CD4-positive, alpha-beta T cell treated with Interleukin-4 for 4 hours (primary cell): ENCODE measurements at regions not wholly inside any gene's neighbourhood (a gene's known extent, or its start where the extent isn't known, plus 50 kb on each side); places are given as distances from the start of the nearest gene placed in this dataset.
A peak's percentile ranks its signal among the peaks of the same experiment; 100 is the strongest.
"Not testable (repeated sequence)": the region's sequence is repeated elsewhere in the genome, so short reads cannot be mapped to it uniquely, and the experiment has no call there.

Source experiments
- DNase-seq: peaks from one replicate; pipeline ENCODE4 v3.0.0-alpha.2; 2020

DNA sequence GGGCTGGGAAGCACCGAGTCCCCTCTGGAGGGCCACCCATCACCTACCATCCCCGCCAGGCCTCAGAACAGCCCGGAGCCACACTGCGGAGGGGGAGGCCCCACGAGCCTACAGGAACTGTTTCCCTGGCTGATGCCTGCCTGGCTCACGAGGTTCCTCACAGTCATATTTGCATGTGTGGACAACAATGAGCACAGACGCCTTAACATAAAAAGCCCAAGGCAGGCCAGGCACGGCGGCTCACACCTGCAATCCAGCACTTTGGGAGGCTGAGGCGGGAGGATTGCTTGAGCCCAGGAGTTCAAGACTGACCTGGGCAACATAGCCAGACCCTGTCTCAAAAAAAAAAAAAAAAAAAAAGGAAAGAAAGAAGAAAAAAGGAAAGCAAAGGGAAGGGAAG, 125.9 kb downstream of the FAM53A start:
- no peak for DNase-seq

DNA sequence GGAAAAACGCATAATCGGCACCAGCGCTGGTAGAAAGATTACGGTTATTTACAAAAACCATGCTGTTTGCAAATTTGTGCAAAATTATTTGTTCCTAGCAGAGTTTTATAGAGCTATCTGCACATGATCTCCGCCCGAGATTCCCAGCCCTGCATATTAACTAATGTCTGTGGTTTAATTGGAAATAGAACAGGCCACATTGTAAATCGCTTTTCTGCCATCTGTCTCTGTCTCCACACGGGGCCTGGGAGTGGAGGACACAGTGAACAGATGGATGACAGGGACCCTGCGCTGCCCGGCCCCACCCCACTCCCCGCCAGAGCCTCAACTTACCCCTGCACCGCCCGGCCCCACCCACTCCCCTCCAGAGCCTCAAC, 126.9 kb downstream of the FAM53A start:
- no peak for DNase-seq

DNA sequence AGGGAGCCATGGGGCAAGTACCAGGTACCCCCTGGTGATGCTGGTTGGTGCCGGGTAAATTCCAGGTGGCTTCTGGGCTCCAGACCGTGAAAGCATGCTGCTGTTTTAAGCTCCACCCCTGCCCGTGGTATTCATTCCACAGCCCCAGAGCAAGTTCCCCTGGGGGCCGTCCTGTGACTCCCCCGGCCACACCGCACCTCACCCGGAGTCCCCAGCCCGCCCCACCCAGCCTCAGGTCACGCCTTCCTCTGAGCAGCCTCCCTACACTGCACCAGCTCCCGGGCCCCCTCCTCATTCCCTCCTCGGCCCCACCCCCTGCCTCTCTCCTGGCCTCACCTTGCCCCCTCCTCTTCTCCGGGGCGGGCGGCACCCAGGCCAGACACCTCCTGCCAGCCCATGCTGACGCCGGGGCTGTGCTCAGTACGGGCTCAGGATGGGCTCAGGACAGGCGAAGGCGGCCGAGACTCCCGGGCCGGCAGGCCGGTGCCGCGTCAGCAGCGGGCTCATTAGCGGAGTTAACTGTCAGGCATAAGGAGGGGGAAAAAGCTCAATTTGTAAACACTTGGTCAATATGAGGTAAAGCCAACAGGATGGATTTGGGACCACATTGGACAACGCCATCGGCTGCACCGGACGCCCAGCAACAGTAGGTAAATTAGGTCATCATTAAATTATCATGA, 127.4 kb downstream of the FAM53A start:
- no peak for DNase-seq

DNA sequence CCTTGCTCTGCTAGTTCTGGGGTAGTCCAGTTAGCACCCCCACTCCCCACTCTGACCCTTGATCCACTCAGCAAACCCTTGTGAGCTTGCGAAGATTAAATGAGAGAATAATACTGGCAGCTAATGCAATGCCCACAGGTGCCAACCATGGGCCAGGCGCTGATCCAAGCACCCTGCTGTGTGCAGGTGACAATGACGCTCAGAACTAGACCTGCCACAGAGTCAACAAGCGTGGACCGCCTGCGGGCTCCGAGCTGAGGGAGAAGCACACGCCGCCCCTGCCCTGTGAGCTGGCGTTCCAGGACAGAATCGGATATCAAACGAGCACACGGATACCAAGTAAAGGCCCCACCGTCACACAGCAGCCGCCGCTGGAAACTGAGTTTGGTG, 129.2 kb downstream of the FAM53A start:
- DNase-seq: no peak

DNA sequence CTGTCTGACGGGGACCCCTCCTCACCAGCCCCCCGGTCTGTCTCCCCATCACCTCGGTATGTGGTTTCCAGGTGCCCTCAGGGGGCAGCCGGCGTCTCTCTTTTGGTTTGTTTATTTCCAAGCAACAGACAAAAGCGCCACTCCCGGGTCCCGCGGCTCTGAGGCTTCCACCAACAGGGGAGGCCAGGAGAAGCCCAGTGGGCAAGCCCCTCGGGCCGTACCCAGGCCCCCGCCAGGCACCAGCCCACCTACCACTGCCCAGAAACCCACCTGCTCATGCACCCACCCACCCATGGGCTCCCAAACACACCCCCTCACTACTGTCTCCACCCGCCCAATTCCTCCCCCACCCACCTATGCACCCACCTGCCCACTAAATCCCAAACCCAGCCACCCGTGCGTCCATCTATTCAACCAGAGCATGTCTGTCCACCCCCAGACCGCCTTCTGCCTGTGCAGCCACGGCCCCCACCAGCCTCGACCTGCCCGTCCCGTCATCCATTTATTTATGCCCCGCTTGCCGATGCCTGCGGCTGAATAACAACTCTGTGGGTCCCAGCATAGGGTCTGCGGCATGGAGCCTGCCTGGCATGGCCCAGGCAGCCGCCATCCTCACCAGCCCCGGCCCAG, 129.8 kb downstream of the FAM53A start:
- no peak for DNase-seq

DNA sequence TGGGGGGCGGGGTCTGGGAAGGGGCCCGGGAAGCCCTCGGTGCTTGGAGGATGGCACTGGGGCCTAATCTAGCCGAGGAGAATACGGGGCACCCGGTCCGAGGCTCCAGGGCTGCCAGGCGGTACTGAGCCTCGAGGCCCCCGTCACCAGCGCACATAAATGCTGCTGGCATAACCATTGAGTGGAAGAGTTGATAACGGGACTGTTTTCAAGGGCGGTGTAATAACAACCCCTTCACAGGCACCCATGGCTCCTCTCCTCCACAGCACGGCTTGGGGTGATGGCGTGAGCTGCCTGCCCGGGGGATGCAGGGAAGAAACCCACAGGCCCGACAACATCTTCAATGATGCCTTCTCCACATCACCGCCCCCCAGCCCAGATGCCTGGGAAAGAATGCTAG, 130.7 kb downstream of the FAM53A start:
- DNase-seq: no peak

DNA sequence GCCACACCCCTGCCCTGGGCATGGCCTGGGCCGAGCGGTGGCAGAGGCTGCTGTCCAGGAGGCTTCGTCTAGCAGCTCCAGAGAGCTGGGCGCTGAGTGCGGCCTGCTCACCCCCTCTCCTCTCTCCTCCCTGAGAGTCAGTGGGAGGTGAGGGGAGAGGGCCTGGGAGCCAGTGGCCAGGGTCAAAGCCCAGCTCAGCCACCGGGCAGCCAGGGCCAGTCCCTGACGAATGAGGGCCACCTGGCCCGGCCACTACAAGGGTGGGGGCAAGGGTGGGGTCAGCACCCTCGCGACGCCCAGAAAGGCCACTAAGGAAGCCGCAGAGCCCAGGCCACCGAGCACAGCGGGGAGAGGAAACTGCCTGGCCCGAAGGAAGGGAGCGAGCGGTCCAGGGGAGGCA, 131.7 kb downstream of the FAM53A start:
- no peak for DNase-seq

DNA sequence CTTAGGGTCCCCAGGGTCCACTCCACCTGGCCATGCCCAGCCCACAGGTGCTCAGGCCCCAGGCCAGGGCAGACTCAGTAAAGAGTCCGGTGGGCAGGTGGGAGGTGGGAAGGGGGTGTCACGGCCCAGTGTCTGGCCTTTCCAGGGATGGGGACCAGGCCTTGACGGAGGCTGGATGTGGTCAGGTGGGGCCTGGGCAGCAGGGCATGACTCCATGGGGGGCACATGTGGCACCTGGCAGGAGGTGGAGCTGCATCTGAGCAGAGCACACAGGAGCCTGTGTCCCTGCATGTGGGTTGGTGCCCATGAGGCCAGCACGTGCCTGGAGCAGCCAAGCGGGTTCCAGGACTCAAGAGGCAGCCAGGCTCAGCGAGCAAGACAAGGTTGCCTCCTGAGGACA, 132.9 kb downstream of the FAM53A start:
- no peak for DNase-seq

DNA sequence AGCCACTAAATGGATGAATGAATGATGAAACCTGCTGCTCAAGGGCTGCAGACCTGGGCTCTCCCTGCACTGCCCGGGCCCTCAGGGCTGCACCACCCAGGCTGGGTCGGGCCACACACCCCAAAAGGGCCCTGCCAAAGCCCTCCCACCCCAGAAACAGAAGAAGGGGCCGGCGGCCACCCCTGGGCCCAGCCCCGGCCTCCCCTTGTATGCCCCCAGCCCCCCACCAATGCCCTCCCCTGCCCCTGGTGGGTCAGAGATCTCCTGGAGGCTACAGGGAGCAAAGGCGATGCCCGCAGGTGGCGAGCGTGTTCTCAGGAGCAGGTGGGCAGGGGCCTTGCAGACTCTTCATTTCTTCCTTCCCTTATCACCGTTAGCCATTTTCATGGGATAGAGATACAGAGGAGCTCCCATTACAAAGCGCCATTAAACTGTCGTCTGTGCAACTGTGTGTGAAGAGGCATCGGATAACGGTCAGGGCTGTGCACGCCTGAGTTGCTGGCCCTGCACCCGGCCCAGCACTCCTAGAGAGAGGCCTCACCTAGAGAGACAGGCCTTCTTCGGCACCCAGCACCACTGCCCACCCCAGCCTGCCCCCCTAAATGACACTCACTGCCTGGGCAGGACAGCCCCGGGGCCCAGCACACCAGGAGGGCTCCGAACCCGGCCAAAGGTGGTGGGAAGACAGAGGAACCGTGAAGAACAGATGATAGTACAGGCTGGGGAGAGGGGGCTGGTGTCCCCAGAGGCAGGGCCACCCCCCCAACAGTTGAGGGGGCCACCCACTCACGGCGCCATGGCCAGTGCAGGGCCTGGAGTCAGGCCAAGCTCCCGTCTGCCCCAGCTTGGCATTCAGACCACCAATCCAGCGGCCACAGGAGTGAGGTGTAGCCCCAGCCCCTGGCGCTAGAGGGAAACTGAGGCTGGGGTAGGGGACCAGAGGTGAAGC, 133.7 kb downstream of the FAM53A start:
- DNase-seq: no peak

DNA sequence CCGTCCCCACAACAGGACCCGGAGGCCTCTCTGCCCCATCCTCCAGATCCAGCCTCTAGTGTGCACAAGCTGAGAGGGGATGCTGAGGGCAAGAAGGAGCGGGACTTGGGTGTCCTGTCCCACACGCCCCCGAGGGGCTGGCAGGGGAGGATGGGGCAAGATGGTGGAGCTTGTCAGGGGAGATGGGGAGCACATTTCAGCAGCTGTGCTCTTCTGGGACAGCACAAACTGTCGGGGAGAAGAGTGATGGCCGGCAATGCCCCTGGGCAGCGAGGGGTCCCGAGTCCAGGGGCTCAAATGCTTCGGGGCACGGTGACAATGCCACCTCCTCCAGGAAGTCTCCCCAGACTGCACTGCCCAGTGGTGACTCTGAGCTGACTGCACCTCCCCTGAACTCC, 134.5 kb downstream of the FAM53A start:
- no peak for DNase-seq

DNA sequence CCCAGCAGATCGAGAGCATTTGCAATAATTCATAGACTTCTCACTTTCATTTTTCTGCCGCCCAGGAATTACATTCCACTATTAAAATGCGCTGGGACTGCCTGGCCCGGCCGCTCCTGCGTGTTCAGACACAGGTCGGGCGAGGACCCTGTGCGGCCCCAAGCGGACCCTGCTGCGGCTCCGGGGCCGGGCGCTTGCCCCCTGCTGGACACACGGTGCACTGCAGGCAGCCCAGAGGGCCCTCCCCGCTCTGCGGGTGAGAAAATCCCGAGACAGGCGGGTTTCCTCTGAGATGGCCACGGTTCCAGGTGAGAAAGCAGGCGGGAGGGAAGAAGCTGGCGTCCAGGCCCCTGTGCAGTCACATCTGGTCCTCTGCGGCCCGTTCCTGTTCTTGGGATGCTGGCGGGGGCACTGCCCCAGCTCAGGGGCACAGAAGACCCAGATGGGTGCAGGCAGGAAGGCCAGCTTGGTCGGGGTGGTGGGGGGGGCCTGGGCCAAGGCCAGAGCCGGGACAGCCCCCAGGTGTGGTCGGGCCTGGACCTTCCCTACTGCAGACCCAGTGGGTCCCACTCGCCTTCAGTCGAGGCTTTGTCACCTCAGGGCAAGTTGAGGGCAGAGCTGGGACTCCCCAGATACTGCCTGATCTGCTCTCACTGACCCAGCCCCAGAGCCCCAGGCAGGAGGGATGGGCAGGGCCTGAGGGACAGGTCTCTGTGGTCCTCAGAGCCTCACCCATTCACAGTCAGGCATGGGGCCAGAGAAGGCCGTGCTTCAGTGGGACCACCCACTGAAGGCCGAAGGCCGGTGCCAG, 135.1 kb downstream of the FAM53A start:
- DNase-seq: peak; percentile 52

DNA sequence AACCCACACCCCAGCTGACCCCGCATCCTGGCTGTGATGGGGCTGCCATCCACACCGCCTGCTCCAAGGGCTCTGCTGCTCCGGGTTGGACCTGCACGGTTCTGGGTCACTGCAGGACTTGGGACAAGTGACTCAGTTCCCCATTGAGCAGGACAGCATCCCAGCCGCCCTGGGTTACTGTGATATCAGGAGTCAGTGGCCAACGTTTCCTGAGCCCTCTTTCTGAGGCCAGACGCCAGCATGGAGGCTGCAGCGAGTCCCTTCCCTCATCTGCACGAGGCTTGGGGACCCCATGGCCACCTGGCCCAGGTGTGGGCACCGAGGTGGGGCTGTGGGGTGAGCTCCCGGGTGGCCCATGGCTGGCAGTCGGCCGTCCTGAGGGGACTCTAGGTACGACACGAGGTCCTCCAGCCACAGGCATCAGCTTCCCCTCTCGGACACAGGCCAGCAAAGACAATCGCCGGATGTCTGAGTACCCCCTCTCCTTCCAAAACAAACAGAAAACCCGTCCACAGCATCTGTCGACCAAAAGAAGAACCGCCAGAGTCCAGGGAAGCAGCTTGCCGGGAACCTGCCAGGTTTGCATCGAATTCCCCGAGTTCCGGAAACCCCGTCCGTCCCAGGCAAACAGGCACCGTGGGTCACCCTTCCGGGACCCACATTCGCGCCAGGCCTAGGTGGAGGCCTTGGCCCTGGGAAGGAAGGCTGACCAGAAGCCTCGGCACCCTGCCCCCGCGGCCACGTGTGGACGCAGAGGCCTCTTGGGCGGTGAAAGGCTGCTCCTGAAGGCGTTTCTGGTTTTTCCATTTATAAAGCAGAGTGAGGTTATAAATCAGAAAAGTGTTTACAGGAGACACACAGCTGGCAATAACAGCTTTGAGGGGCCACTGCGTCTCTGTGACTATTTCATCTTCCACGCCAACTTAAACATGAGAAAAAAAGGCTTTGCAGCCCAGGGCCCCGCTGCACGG, 136.0 kb downstream of the FAM53A start:
- DNase-seq: no peak

DNA sequence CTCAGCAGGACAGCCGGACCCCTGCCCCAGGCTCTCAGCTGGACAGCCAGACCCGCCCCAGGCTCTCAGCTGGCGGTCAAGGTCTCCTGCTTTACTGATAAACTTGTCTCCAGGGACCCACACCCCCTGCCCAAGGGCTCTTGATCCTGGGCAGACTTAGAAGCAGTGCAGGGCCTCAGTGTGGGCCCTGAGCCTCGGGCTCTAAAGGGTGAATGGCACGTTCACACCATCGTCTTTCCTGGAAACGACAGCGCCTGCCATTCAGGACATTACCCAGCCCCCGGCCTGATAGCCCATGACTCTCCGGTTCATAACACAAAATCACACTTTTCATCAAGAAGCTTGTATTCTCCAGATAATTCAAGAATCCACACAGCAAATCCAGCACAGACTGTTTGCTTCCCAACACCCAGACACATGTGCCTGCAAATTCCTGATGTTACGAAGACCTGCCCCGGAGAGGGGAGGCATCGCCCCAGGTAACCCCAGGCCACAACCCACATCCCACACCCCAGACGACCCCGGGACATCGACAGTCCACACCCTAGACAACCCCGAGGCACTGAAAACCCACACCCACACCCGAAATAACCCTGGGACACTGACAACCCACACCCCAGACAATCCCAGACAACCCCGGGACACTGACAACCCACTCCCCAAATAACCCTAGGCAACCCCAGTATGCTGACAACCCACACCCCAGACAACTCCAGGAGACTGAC, 136.8 kb downstream of the FAM53A start:
- DNase-seq: no peak

DNA sequence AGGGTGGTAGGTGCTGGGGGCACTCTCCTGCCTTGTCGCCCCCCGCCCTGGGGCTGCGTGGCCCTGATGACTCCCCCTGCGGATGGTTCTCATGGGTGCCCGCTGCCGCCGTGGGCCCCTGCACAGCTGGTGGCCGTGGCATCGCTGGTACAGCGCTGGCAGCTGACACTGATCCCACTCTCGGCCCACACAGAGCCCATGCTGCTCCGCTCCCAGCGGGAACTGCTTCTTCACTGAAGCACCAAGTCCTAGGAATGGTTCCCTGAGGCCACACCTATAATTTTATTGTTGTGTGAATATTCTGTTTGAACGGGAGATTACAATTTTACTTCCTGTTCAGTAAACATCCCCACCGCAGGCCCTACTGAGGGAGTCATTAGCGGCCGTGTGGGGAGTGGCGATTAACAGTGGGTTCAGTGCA, 138.6 kb upstream of the NKX1-1 start:
- peak; percentile 34 for DNase-seq

DNA sequence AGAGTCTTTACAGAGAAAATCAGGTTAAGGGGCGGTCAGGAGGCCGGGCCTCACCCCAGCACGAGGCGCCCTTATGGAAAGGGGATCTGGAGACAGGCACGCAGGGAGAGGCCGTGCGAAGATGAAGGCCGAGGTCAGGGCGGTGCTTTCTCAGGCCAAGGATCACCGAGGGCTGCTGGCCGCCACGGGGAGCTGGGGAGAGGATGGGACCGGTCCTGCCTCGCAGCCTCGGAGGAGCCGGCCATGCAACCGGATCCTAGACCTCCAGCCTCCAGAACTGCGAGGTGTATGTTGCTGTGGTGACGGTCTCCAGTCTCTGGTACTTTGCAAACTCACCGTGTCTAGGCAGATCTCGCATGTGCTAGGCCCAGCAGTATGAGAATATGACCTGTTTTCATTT, 138.2 kb upstream of the NKX1-1 start:
- not testable (repeated sequence) for DNase-seq

DNA sequence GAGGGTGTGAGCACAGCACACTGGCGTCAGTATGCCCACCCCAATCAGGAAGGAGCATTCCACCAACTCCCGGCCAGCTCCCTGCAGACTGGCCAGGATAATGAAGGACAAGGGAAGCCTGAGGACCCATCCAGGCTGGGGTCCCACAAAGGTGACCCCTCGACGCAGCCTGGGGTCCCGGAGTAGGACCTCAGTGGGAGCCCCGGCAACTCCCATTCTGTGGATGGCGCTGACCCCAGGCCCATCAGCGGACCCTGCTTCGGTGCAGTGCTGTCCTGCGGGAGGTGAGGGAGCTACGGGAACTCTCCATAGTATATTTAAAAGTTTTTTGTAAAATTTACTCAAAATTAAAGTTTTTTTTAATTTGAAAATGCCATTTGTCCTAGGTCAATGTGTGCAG, 137.7 kb upstream of the NKX1-1 start:
- no peak for DNase-seq

DNA sequence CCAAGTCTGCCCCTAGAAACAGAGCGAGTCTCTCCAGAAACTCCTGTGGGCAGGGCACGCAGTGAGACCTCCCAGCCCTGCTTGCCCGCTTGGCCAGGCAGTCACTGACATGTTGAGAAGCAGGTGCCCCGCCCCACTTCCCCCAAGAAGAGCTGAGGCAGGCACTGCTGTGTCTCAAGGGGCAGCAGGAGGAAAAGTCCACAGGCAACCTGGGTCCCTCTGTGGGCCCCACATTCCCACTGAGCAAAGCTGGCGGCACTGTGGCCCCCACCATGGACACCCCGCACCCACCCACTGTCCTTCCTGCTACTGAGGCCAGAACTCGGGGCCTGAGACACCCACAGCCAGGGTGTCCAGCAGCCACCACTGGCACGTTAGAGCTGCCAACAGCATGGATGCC, 137.3 kb upstream of the NKX1-1 start:
- no peak for DNase-seq

DNA sequence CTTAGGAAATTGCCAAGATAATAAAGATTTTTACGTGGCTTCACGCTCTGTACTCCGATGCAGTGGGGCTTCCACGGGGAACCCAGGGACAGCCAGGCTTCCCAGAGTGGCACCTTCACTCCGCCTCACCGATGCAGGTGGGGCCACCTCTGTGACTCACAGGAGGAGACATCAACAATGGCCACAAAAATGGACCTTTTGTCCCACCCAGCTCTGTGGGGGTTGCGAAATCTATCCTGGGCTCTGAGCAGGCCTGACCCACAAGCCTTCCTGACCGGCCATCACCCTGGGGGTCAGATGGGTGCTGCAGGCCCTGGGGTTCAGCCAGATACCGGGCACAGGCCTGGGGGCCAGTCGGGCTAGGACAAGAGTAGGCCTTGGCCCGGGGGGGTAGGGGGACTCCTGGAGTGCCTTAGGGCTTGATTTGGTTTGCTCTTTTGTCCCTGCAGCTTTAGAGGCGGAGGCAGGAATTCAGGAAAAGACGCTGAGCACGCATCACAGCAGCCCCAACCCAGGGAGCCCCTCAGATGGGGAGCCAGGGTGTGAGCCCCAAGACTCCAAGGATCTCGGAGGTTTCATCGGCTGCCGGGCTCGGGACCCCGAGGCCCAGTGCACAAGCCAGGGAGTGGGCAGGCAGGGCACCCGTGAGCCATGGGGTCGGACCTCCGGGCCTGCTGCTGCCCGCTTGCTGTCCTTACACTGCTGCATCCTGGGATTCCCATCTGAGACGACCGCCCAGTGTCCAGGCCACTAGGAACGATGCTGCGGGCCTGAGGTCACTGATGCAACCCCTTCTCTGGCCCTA, 136.5 kb upstream of the NKX1-1 start:
- no peak for DNase-seq

DNA sequence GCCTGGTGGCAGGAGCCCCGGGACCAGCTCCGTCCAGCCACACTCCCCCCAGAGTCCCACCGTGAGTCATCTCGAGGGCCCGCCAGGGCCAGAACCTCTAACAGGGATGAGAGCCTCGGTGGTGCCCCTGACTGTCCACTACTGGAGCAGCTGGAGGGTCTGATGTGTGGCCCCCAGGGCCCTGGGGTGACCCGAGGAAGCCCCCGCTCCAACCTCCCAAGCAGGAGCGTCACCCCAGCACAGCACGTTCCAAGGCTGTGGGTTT, 135.9 kb upstream of the NKX1-1 start:
- no peak for DNase-seq

DNA sequence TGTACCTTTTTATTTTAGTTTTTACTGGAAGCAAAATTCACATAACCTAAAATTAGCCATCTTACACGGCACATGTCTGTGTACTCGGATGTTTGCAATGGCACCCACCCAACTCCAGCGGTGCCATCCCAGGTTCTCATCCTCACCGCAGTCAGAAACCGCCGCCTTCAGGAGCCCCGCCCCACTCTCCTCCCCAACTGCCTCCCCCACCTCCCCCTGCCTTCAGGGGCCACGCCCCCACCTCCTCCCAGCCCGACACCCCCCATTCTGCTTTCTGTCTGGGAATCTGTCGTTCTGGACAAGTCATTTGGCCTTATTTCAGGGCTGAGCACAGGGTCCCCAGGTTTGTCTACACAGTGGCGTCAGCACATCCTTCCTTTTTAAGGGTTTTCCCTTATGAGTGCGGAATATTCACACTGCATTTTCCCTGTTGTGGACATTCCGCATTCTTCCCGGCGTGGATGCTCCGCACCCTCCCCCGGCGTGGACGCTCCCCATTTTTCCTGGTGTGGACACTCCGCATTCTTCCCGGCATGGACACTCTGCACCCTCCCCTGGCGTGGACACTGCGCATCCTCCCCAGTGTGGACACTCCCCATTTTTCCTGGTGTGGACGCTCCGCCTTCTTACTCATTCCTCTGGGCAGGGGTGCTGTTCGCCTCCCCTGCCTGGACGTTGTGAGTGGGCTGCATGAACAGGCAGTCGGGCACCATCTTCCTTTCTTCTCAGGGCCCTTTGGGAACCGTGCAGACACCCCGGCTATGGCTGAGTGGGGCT, 135.4 kb upstream of the NKX1-1 start:
- DNase-seq: no peak
